PFSK-1 (cell line): ENCODE measurements at regions not wholly inside any gene's neighbourhood (a gene's known extent, or its start where the extent isn't known, plus 50 kb on each side); places are given as distances from the start of the nearest gene placed in this dataset.

Experiments used
- FOXP2 ChIP-seq: optimal IDR thresholded peaks from 2 replicates; pipeline ENCODE3; 2011; ENCODE audit warnings: borderline replicate concordance, control low read depth, inconsistent platforms; ENCODE audit not compliant: insufficient read depth; ENCODE audit errors: extremely low read length, extremely low read depth
- POLR2AphosphoS5 ChIP-seq: IDR thresholded peaks from 2 replicates; pipeline ENCODE4 v1.6.1; 2012; ENCODE audit warnings: low read depth, mild to moderate bottlenecking, control low read depth, low read length, moderate library complexity
- TAF1 ChIP-seq: IDR thresholded peaks from 2 replicates; pipeline ENCODE4 v1.6.1; 2012; ENCODE audit warnings: low read length, control low read depth, borderline replicate concordance; ENCODE audit not compliant: insufficient read depth
- TF ChIP-seq, protein P1 (sequence below), 2 experiments: IDR thresholded peaks; 2 replicates each; pipeline versions ENCODE4 v1.6.1 to v1.8.0; 2011 to 2012; ENCODE audit warnings: low read depth in 2 of 2, low read length in 2 of 2, control low read depth in 1 of 2, inconsistent platforms in 1 of 2, mild to moderate bottlenecking in 1 of 2, moderate library complexity in 1 of 2; ENCODE audit not compliant: insufficient read depth in 1 of 2

DNA sequence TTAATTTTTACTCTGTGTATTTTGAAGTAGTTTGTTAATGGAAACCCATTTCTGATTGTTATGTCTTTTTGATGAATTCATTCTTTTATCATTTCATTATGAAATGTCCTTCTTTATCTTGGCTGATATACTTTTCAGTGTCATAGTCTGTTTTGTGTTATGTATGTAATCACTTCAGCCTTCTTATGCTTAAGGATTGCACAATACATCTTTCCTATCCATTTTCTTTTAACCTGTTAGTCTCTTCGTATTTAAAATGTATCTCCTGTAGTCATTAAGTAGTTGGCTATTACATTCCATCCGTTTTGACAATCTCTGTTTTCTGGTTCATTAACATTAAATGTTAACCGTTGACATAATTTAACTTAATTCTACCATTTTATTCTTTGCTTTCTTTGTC lies 344.6 kb upstream of the CTNND2 start:
- TF ChIP-seq POLR2AphosphoS5 (no peak), FOXP2 (no peak), TAF1 (no peak)
- TF ChIP-seq, protein P1, sequence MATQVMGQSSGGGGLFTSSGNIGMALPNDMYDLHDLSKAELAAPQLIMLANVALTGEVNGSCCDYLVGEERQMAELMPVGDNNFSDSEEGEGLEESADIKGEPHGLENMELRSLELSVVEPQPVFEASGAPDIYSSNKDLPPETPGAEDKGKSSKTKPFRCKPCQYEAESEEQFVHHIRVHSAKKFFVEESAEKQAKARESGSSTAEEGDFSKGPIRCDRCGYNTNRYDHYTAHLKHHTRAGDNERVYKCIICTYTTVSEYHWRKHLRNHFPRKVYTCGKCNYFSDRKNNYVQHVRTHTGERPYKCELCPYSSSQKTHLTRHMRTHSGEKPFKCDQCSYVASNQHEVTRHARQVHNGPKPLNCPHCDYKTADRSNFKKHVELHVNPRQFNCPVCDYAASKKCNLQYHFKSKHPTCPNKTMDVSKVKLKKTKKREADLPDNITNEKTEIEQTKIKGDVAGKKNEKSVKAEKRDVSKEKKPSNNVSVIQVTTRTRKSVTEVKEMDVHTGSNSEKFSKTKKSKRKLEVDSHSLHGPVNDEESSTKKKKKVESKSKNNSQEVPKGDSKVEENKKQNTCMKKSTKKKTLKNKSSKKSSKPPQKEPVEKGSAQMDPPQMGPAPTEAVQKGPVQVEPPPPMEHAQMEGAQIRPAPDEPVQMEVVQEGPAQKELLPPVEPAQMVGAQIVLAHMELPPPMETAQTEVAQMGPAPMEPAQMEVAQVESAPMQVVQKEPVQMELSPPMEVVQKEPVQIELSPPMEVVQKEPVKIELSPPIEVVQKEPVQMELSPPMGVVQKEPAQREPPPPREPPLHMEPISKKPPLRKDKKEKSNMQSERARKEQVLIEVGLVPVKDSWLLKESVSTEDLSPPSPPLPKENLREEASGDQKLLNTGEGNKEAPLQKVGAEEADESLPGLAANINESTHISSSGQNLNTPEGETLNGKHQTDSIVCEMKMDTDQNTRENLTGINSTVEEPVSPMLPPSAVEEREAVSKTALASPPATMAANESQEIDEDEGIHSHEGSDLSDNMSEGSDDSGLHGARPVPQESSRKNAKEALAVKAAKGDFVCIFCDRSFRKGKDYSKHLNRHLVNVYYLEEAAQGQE (IDR thresholded peaks at IDR 0.05; ENCODE audit: insufficient read depth in 1 of 2, low read depth in 2 of 2, low read length in 2 of 2): no peak
